H54 (cell line): ENCODE measurements at regions not wholly inside any gene's neighbourhood (a gene's known extent, or its start where the extent isn't known, plus 50 kb on each side); places are given as distances from the start of the nearest gene placed in this dataset.

Experiments used
- DNase-seq: peaks from one replicate; pipeline ENCODE4 v3.0.0; 2011; ENCODE audit warnings: low spot score, mixed read lengths; ENCODE audit not compliant: insufficient read length
- FAIRE-seq: peaks from 3 replicates; lab custom pipeline; 2011; peaks lifted over from hg19 to GRCh38; lab: Jason Lieb, UNC
- POLR2A ChIP-seq: IDR thresholded peaks from 2 replicates; pipeline ENCODE4 v1.6.1; 2011; ENCODE audit warnings: low read depth, mild to moderate bottlenecking, low read length

GRCh38 chr9:3161912-3162311 is 318.0 kb upstream of the PUM3 start:
- TF ChIP-seq POLR2A, result no peak
- FAIRE-seq (no peak), DNase-seq (no peak)

- DNase-seq (no peak), FAIRE-seq (no peak)
- no peak for TF ChIP-seq POLR2A
Observed at GRCh38 chr9:3157011-3157410, 313.1 kb upstream of the PUM3 start.

GRCh38 chr9:3151672-3152576 is 308.0 kb upstream of the PUM3 start:
- DNase-seq, result no peak
- no peak for TF ChIP-seq POLR2A
- FAIRE-seq, result no peak

GRCh38 chr9:3150074-3150473 is 306.2 kb upstream of the PUM3 start:
- DNase-seq (no peak), FAIRE-seq (no peak)
- TF ChIP-seq POLR2A, result no peak

GRCh38 chr9:3138231-3139229 is 294.6 kb upstream of the PUM3 start:
- TF ChIP-seq POLR2A, result no peak
- DNase-seq, result no peak
- FAIRE-seq, result no peak

- no peak for DNase-seq
- FAIRE-seq, result no peak
- TF ChIP-seq POLR2A, result no peak
Observed at GRCh38 chr9:3137347-3137695, 293.4 kb upstream of the PUM3 start.

GRCh38 chr9:3136686-3137346 is 292.9 kb upstream of the PUM3 start:
- FAIRE-seq, result no peak
- no peak for DNase-seq

GRCh38 chr9:3136230-3136629 is 292.3 kb upstream of the PUM3 start:
- no peak for FAIRE-seq
- no peak for DNase-seq
- no peak for TF ChIP-seq POLR2A

More at GRCh38 chr9:3136686-3137346, 292.9 kb upstream of the PUM3 start:
- no peak for TF ChIP-seq POLR2A

- FAIRE-seq (no peak), DNase-seq (no peak)
- no peak for TF ChIP-seq POLR2A
Observed at GRCh38 chr9:3127564-3127963, 283.7 kb upstream of the PUM3 start.

- FAIRE-seq, result no peak
- TF ChIP-seq POLR2A, result no peak
- no peak for DNase-seq
Observed at GRCh38 chr9:3125602-3126405, 281.9 kb upstream of the PUM3 start.

- DNase-seq (no peak), FAIRE-seq (no peak)
- no peak for TF ChIP-seq POLR2A
Observed at GRCh38 chr9:3124001-3124400, 280.1 kb upstream of the PUM3 start.

GRCh38 chr9:3118081-3118480 is 274.2 kb upstream of the PUM3 start:
- no peak for FAIRE-seq

GRCh38 chr9:3099646-3100045 is 255.8 kb upstream of the PUM3 start:
- no peak for FAIRE-seq
- no peak for TF ChIP-seq POLR2A
- no peak for DNase-seq

More at GRCh38 chr9:3118081-3118480, 274.2 kb upstream of the PUM3 start:
- DNase-seq, result no peak
- no peak for TF ChIP-seq POLR2A
